ENCODE measurements at regions not wholly inside any gene's neighbourhood (a gene's known extent, or its start where the extent isn't known, plus 50 kb on each side); places are given as distances from the start of the nearest gene placed in this dataset.

- no peak for TF ChIP-seq POLR2A (IDR thresholded peaks at IDR 0.05)
- TF ChIP-seq CTCF (IDR thresholded peaks at IDR 0.05): no peak
Observed at GRCh38 chr5:12870872-12871539, 966.8 kb upstream of the CTNND2 start.

Measured in breast epithelium (tissue), 3 donors.